ENCODE measurements at regions not wholly inside any gene's neighbourhood (a gene's known extent, or its start where the extent isn't known, plus 50 kb on each side); places are given as distances from the start of the nearest gene placed in this dataset.
A peak's percentile ranks its signal among the peaks of the same experiment; 100 is the strongest.

- no peak for DNase-seq
These were observed 431.3 kb upstream of the MYT1L start for GRCh38 chr2:2762166-2762908.

- DNase-seq = no peak
These were observed 427.8 kb upstream of the MYT1L start for GRCh38 chr2:2758793-2759367.

GRCh38 chr2:2757764-2758163, 426.7 kb upstream of the MYT1L start:
- no peak for DNase-seq

- DNase-seq = no peak
These were observed 425.8 kb upstream of the MYT1L start for GRCh38 chr2:2756886-2757285.

GRCh38 chr2:2755990-2756389, 424.9 kb upstream of the MYT1L start:
- no peak for DNase-seq

- DNase-seq = no peak
These were observed 423.9 kb upstream of the MYT1L start for GRCh38 chr2:2754940-2755339.

- DNase-seq = no peak
These were observed 420.7 kb upstream of the MYT1L start for GRCh38 chr2:2751715-2752315.

- no peak for DNase-seq
These were observed 420.0 kb upstream of the MYT1L start for GRCh38 chr2:2750867-2751714.

- DNase-seq = no peak
These were observed 418.1 kb upstream of the MYT1L start for GRCh38 chr2:2749206-2749598.

- no peak for DNase-seq
These were observed 417.5 kb upstream of the MYT1L start for GRCh38 chr2:2748399-2749205.

- DNase-seq = no peak
These were observed 416.8 kb upstream of the MYT1L start for GRCh38 chr2:2747797-2748301.

- DNase-seq = no peak
These were observed 415.7 kb upstream of the MYT1L start for GRCh38 chr2:2746731-2747130.

- no peak for DNase-seq
These were observed 414.1 kb upstream of the MYT1L start for GRCh38 chr2:2744958-2745715.

- no peak for DNase-seq
These were observed 413.0 kb upstream of the MYT1L start for GRCh38 chr2:2744107-2744506.

- DNase-seq = peak; percentile 11
These were observed 412.1 kb upstream of the MYT1L start for GRCh38 chr2:2743164-2743571.

- DNase-seq = no peak
These were observed 411.7 kb upstream of the MYT1L start for GRCh38 chr2:2742726-2743125.

GRCh38 chr2:2740238-2740775, 409.2 kb upstream of the MYT1L start:
- DNase-seq = no peak

GRCh38 chr2:2739231-2739795, 408.2 kb upstream of the MYT1L start:
- no peak for DNase-seq

GRCh38 chr2:2738684-2739083, 407.6 kb upstream of the MYT1L start:
- DNase-seq = no peak

GRCh38 chr2:2738276-2738675, 407.2 kb upstream of the MYT1L start:
- no peak for DNase-seq
